ENCODE measurements at regions not wholly inside any gene's neighbourhood (a gene's known extent, or its start where the extent isn't known, plus 50 kb on each side); places are given as distances from the start of the nearest gene placed in this dataset.

DNA sequence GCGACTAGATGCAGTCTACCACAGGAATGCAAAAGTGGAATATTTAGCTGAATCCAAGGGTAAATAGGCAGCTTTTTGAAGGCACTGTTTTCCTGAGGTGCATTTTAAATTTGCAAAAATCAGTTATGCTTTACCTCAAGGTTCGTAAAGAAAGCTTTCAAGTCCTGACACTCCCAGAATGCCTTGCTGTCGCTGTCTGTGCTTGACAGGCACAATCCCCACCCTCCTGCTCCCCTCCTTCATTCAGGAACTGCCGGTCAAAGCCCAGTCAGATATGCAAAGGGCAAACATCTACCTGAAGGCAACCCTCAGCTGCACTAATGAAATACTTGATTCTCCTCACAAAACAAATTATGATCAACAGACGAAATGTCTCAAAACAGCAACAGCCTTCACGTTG lies 97.4 kb upstream of the DDX18 start (continued):
- no peak for TF ChIP-seq SP1 (IDR thresholded peaks at IDR 0.05; ENCODE audit: low read depth, low read length)
- TF ChIP-seq TBP (IDR thresholded peaks at IDR 0.05; ENCODE audit: low read depth, low read length) = no peak
- TF ChIP-seq SP4 (IDR thresholded peaks at IDR 0.05; ENCODE audit: low read length) = no peak
